ENCODE measurements at regions not wholly inside any gene's neighbourhood (a gene's known extent, or its start where the extent isn't known, plus 50 kb on each side); places are given as distances from the start of the nearest gene placed in this dataset.

DNA sequence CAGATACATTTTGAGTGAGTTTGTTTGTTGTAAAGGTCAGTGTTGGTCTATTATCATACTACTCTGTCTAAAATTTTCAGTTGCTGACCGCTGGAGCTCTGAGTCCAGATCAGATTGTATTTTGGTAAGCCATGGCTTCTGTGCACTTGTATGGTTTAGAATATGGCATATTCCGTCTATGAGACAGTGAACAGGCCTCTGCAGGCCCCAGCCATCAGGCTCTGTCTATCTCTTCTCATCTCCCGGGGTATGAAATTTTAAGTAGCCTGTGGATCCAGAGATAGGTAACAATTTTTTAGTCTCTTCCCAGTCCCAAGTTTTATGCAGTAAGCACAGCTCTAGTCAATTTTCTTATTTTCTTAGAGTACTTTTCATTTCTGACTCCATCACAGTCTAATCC lies 1929.1 kb upstream of the SEL1L start:
- TF ChIP-seq EZH2 (IDR thresholded peaks at IDR 0.05; ENCODE audit: borderline replicate concordance, low read length): no peak
- TF ChIP-seq, protein P1, sequence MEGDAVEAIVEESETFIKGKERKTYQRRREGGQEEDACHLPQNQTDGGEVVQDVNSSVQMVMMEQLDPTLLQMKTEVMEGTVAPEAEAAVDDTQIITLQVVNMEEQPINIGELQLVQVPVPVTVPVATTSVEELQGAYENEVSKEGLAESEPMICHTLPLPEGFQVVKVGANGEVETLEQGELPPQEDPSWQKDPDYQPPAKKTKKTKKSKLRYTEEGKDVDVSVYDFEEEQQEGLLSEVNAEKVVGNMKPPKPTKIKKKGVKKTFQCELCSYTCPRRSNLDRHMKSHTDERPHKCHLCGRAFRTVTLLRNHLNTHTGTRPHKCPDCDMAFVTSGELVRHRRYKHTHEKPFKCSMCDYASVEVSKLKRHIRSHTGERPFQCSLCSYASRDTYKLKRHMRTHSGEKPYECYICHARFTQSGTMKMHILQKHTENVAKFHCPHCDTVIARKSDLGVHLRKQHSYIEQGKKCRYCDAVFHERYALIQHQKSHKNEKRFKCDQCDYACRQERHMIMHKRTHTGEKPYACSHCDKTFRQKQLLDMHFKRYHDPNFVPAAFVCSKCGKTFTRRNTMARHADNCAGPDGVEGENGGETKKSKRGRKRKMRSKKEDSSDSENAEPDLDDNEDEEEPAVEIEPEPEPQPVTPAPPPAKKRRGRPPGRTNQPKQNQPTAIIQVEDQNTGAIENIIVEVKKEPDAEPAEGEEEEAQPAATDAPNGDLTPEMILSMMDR (IDR thresholded peaks at IDR 0.05; ENCODE audit: low read length): no peak
